ENCODE measurements at regions not wholly inside any gene's neighbourhood (a gene's known extent, or its start where the extent isn't known, plus 50 kb on each side); places are given as distances from the start of the nearest gene placed in this dataset.

DNA sequence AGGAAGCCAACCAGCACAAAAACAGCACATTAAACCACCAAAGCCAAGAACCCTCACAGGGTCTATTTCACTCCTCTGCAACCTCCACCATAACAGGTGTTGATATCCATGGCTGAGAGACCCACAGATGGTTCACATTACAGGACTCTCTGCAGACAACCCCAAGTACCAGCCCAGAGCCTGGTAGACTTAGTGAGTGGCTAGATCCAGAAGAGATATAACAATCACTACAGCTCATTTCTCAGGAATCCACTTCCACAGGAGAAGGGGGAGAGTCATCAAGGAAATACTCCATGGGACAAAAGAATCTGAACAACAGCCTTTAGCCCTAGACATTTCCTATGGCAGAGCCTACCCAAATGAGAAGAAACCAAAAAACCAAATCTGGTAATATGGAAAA, 168.1 kb upstream of the CD96 start:
- TF ChIP-seq CTCF (IDR thresholded peaks at IDR 0.05; ENCODE audit: low read length) (no peak), EZH2 (IDR thresholded peaks at IDR 0.05; ENCODE audit: borderline replicate concordance, low read length) (no peak)
